ENCODE measurements at regions not wholly inside any gene's neighbourhood (a gene's known extent, or its start where the extent isn't known, plus 50 kb on each side); places are given as distances from the start of the nearest gene placed in this dataset.

DNA sequence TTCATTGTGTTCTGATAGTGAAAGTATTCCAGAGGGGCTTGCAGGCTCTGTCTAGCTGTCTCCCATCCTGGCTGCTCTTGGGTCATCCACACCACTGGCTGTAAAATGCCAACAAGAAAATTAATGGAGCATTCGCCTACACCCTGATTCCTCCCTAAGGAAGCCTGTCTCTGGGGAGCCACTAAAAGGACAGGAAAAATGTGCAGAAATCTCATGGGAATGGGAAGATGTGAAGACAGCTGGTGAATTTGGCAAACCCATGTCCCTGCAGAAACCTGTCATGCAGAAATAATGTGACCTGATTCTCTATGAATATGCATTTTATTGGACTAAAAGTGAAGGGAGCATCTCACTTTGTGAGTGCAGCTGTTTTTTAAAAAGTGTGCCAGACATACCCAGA, 265.6 kb downstream of the TUSC1 start:
- TF ChIP-seq CTCF (IDR thresholded peaks at IDR 0.05; ENCODE audit: low read depth, low read length) (no peak), EZH2phosphoT487 (IDR thresholded peaks at IDR 0.05; ENCODE audit: low read depth) (no peak)

All from OCI-LY3 (cell line).